Mucosa of descending colon (tissue), 3 donors: ENCODE measurements at regions not wholly inside any gene's neighbourhood (a gene's known extent, or its start where the extent isn't known, plus 50 kb on each side); places are given as distances from the start of the nearest gene placed in this dataset.
"Not testable (repeated sequence)": the region's sequence is repeated elsewhere in the genome, so short reads cannot be mapped to it uniquely, and the experiment has no call there.

Source experiments
- ATAC-seq: fragments of 200-7000 bp; cut with Tn5 transposase; one replicate; pipeline ENCODE4 v1.9.1; 2020; ENCODE audit warnings: mild to moderate bottlenecking, moderate library complexity
- DNase-seq, 3 donors: peaks; one replicate each; pipeline ENCODE4 v3.0.0-alpha.2; 2020
- H3K36me3 ChIP-seq: fragments of 200-600 bp; one replicate; pipeline ENCODE4 v1.8.0; 2021; ENCODE audit warnings: low read depth, mild to moderate bottlenecking
- H3K4me1 ChIP-seq: fragments of 200-600 bp; one replicate; pipeline ENCODE4 v1.8.0; 2021; ENCODE audit warnings: low read depth, mild to moderate bottlenecking
- H3K4me3 ChIP-seq: fragments of 200-600 bp; one replicate; pipeline ENCODE4 v1.8.0; 2021; ENCODE audit warnings: mild to moderate bottlenecking
- H3K9me3 ChIP-seq: fragments of 200-600 bp; one replicate; pipeline ENCODE4 v1.8.0; 2021; ENCODE audit warnings: mild to moderate bottlenecking
- intact Hi-C, 2 donors: fragments of 100-400 bp; cut with DNase I in 1 of 2; cut with micrococcal nuclease in 1 of 2; formaldehyde crosslinking; loops; one replicate each; pipeline versions ENCODE4 v1.11.0 to v1.11.1; 2022; cut with DNase I, micrococcal nuclease
- TF ChIP-seq, protein P1 (sequence below): fragments of 200-600 bp; IDR thresholded peaks from one replicate; pipeline ENCODE4 v1.8.0; 2022; ENCODE audit warnings: antibody characterized with exemption, mild to moderate bottlenecking
- donor health status: DM: no; HTN: no; CAD: no; lungs with moderate emphysema.
- donor health status: DM: no; HTN: no; CAD: no.
- donor health status: DM: no; HTN: yes; CAD: no.

DNA sequence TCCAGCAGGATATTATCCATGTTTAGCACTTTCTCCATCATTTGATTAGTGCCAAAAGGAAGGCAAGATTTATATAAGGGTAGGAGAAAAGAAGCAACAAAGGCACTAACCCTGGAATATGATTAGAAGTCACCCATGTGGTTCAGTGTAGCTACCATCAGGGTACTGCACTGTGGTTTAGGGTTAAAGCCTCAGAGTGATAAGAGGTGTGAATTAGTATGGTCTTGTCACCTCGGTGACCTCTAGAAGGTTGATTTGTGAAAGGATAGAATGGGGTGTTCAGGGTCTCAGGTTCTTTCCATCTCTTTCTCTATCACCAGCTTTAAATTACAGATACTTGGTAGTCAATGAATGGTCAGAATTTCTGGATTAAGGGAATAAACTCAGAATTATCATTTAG is 103.0 kb upstream of the TMTC2 start:
- H3K36me3 ChIP-seq, result no peaks in the 10 kb centered on the region
- no peaks in the 10 kb centered on the region for H3K4me1 ChIP-seq
- DNase-seq (no peak), ATAC-seq (no peak)
- no peak overlapping the region for H3K4me3 ChIP-seq
- peaks cover 11% of the 10 kb centered on the region for H3K9me3 ChIP-seq
- TF ChIP-seq, protein P1, sequence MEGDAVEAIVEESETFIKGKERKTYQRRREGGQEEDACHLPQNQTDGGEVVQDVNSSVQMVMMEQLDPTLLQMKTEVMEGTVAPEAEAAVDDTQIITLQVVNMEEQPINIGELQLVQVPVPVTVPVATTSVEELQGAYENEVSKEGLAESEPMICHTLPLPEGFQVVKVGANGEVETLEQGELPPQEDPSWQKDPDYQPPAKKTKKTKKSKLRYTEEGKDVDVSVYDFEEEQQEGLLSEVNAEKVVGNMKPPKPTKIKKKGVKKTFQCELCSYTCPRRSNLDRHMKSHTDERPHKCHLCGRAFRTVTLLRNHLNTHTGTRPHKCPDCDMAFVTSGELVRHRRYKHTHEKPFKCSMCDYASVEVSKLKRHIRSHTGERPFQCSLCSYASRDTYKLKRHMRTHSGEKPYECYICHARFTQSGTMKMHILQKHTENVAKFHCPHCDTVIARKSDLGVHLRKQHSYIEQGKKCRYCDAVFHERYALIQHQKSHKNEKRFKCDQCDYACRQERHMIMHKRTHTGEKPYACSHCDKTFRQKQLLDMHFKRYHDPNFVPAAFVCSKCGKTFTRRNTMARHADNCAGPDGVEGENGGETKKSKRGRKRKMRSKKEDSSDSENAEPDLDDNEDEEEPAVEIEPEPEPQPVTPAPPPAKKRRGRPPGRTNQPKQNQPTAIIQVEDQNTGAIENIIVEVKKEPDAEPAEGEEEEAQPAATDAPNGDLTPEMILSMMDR, result no peak
- intact Hi-C loops, result no loop called here

DNA sequence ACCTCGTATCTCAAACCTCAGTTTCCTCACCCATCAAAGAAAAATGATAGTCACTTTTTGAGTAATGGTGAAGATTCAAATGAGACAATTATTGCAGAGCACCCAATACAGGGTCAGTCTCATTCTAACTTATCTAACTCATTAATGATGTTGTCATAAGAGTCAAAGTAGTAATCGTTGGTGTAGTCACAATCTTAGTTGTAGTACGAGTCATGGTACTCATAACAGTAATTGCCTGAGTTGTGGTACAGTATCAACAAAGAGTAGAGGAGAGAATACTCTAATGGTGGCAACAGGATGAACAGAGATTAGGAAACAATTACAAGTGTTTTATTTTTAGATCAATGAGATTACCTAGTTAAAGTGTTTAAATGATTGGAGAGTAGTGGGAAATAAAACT is 93.6 kb upstream of the TMTC2 start:
- H3K4me1 ChIP-seq, result no peaks in the 10 kb centered on the region
- intact Hi-C loops, result no loop called here

DNA sequence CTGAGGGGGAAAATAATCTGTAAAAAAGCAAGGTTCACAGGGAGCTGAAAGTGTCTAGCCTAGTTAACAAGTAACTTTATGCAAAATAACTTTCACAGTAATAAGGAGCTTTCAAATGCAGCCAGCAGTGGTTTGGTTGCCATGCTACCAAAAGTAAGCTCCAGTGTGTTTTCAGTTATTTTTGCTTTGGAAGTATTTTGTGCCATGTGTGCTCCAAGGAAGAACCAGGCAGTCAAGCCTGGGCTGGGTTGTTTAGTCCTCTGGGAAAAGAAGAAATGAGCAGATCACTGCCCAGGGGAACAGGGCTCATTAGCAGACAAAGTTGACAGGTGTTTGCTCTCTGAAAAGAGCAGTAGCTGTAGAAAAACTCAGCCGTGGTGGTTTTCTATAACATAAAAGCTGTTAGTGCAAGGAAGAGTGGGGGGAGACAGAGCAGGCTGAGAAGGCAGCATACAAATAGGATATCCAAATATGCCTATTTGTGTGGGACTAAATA is 92.8 kb upstream of the TMTC2 start:
- ATAC-seq, result peak; percentile 18
- TF ChIP-seq, protein P1, result no peak
- intact Hi-C loops, result no loop called here

More for the DNA sequence above, 93.6 kb upstream of the TMTC2 start:
- TF ChIP-seq, protein P1, result no peak
- DNase-seq (no peak), ATAC-seq (no peak)
- no peaks in the 10 kb centered on the region for H3K36me3 ChIP-seq
- H3K9me3 ChIP-seq, result peaks cover 4% of the 10 kb centered on the region
- H3K4me3 ChIP-seq, result no peak overlapping the region

DNA sequence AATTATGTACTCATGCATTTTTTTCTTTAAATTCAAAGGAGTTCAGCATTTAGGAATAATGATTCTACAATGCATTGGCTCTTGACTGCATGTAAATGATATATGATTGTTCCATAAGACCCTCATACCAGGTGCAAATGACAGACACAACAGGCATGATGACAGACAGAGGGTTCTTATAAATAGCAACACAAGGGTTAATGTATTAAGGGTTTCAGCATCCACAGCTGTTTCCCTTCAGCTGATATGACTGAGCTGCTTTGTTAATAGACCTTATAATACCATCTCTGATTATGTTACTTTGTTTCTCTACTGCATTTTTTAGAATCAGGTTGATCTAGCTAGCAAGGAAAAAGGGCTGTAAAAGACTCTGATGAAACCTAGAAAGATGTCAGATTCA is 90.8 kb upstream of the TMTC2 start:
- intact Hi-C loops, result no loop called here
- TF ChIP-seq, protein P1, result no peak
- Histone ChIP-seq H3K36me3 (no peaks in the 10 kb centered on the region), H3K9me3 (no peaks in the 10 kb centered on the region), H3K4me3 (no peak overlapping the region), H3K4me1 (no peaks in the 10 kb centered on the region)
- ATAC-seq, result no peak
- no peak for DNase-seq

More for the DNA sequence above, 92.8 kb upstream of the TMTC2 start:
- DNase-seq, result no peak
- Histone ChIP-seq H3K4me1 (no peaks in the 10 kb centered on the region), H3K36me3 (no peaks in the 10 kb centered on the region), H3K4me3 (no peak overlapping the region), H3K9me3 (no peaks in the 10 kb centered on the region)

DNA sequence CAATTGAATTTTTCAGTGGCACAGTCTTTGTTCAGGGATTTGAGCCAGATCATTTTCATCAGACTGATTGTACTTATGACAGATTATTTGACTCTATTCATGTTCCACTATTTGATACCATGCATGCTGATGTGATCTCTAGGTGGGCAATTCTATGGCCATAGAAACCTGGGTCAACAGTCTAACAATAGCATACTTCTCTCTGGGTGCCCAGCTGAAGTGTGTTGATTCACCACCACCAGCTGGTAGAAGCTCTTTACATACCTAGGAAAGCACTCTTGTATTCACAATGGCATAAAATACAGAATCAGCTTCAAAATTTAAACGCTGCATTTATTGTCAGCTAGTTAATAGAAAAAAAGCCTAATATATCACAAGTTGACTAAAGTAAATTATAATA is 90.2 kb upstream of the TMTC2 start:
- Histone ChIP-seq H3K9me3 (no peaks in the 10 kb centered on the region), H3K4me1 (no peaks in the 10 kb centered on the region), H3K4me3 (no peak overlapping the region), H3K36me3 (no peaks in the 10 kb centered on the region)
- DNase-seq (no peak), ATAC-seq (no peak)
- intact Hi-C loops, result no loop called here
- TF ChIP-seq, protein P1, result no peak

DNA sequence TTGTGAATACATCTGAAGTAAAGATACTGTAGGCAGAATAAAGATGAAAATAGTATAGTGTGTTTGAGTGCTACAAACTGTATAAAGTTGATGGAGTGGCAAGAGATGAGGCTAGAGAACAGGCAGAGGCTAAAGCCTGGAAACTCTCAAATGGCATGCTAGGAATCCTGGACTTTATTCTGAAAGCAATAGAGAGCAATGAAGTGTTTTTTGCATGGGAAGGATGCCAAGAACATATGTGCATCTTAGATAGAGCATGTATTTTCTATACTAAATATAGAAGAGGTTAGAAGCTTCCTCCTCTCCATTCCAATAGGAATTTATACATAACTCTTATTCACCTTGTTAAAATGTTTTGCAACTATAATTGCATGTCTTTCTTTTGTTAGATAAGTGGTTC is 86.3 kb upstream of the TMTC2 start:
- Histone ChIP-seq H3K4me3 (no peak overlapping the region), H3K4me1 (no peaks in the 10 kb centered on the region), H3K36me3 (no peaks in the 10 kb centered on the region), H3K9me3 (no peaks in the 10 kb centered on the region)
- intact Hi-C loops, result no loop called here
- no peak for ATAC-seq
- TF ChIP-seq, protein P1, result no peak
- no peak for DNase-seq

DNA sequence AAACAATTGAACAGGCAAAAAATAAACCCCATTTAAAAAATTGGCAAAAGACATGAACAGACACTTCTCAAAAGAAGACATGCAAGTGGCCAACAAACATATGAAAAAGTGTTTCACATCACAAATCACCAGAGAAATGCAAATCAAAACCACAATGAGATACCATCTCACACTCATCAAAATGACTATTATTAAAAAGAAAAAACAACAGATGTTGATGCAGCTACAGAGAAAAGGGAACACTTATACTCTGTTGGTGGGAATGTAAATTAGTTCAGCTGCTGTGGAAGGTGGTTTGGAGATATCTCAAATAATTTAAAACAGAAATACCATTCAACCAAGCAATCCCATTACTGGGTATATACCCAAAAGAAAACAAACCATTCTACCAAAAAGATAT is 83.1 kb upstream of the TMTC2 start:
- H3K4me3 ChIP-seq, H3K4me1 ChIP-seq, ATAC-seq, H3K36me3 ChIP-seq, DNase-seq, intact Hi-C loops, H3K9me3 ChIP-seq: not testable (repeated sequence)
